Astrocyte (in vitro differentiated cells and primary cell): ENCODE measurements at regions not wholly inside any gene's neighbourhood (a gene's known extent, or its start where the extent isn't known, plus 50 kb on each side); places are given as distances from the start of the nearest gene placed in this dataset.
A peak's percentile ranks its signal among the peaks of the same experiment; 100 is the strongest.

Source experiments
- DNase-seq: peaks from one replicate; pipeline ENCODE4 v3.0.0-alpha.2; 2010; ENCODE audit warnings: low read depth
- FAIRE-seq: peaks from 2 replicates; lab custom pipeline; 2011; peaks lifted over from hg19 to GRCh38; lab: Jason Lieb, UNC
- H2AFZ ChIP-seq: 2 replicates; pipeline ENCODE4 v1.6.0; 2012; ENCODE audit warnings: low read depth, low read length, inconsistent platforms
- H3K27ac ChIP-seq: 2 replicates; pipeline ENCODE4 v1.5.1; 2011; ENCODE audit warnings: low read depth, low read length, inconsistent platforms
- H3K27me3 ChIP-seq: 2 replicates; pipeline ENCODE4 v1.6.0; 2011; ENCODE audit warnings: low read length, inconsistent platforms; ENCODE audit not compliant: insufficient read depth
- H3K36me3 ChIP-seq: 2 replicates; pipeline ENCODE4 v1.5.1; 2011; ENCODE audit warnings: low read length, inconsistent platforms; ENCODE audit not compliant: insufficient read depth
- H3K4me1 ChIP-seq: 2 replicates; pipeline ENCODE4 v1.5.1; 2011; ENCODE audit warnings: low read length, inconsistent platforms; ENCODE audit not compliant: insufficient read depth
- H3K4me2 ChIP-seq: 2 replicates; pipeline ENCODE4 v1.6.0; 2012; ENCODE audit warnings: low read length, inconsistent platforms
- H3K4me3 ChIP-seq: 2 replicates; pipeline ENCODE4 v1.5.1; 2011; ENCODE audit warnings: low read depth, mild to moderate bottlenecking, low read length, inconsistent platforms; ENCODE audit not compliant: insufficient read depth
- H3K79me2 ChIP-seq: 2 replicates; pipeline ENCODE4 v1.6.0; 2012; ENCODE audit warnings: mild to moderate bottlenecking, low read length, inconsistent platforms; ENCODE audit not compliant: insufficient read depth
- H3K9ac ChIP-seq: 2 replicates; pipeline ENCODE4 v1.6.0; 2012; ENCODE audit warnings: mild to moderate bottlenecking, low read length, inconsistent platforms
- H3K9me3 ChIP-seq: 2 replicates; pipeline ENCODE4 v1.5.1; 2012; ENCODE audit warnings: low read depth, mild to moderate bottlenecking, low read length, inconsistent platforms; ENCODE audit not compliant: insufficient read depth
- H4K20me1 ChIP-seq: 2 replicates; pipeline ENCODE4 v1.6.0; 2012; ENCODE audit warnings: low read length, inconsistent platforms; ENCODE audit not compliant: insufficient read depth
- H3K27ac Mint-ChIP-seq: one replicate; pipeline ENCODE4 v1.8.0; 2021; ENCODE audit warnings: mild to moderate bottlenecking, mixed read lengths; ENCODE audit not compliant: unreplicated experiment
- H3K27me3 Mint-ChIP-seq: one replicate; pipeline ENCODE4 v1.8.0; 2021; ENCODE audit warnings: low read depth, mixed read lengths; ENCODE audit not compliant: unreplicated experiment
- H3K36me3 Mint-ChIP-seq: one replicate; pipeline ENCODE4 v1.8.0; 2021; ENCODE audit warnings: low read depth, mixed read lengths; ENCODE audit not compliant: unreplicated experiment
- H3K4me1 Mint-ChIP-seq: one replicate; pipeline ENCODE4 v1.8.0; 2021; ENCODE audit warnings: low read depth, mixed read lengths; ENCODE audit not compliant: unreplicated experiment
- H3K4me3 Mint-ChIP-seq: one replicate; pipeline ENCODE4 v1.8.0; 2021; ENCODE audit warnings: mild to moderate bottlenecking, moderate library complexity, mixed read lengths; ENCODE audit not compliant: unreplicated experiment
- H3K9me3 Mint-ChIP-seq: one replicate; pipeline ENCODE4 v1.8.0; 2021; ENCODE audit warnings: mild to moderate bottlenecking, mixed read lengths; ENCODE audit not compliant: unreplicated experiment
- EZH2 ChIP-seq: IDR thresholded peaks from 2 replicates; pipeline ENCODE4 v1.6.1; 2012; ENCODE audit warnings: mild to moderate bottlenecking, low read length, inconsistent platforms; ENCODE audit not compliant: insufficient read depth
- TF ChIP-seq, protein P1 (sequence below): IDR thresholded peaks from 2 replicates; pipeline ENCODE4 v1.5.1; 2011; ENCODE audit warnings: low read depth, mild to moderate bottlenecking, inconsistent platforms, low read length, moderate library complexity; ENCODE audit not compliant: insufficient read depth

DNA sequence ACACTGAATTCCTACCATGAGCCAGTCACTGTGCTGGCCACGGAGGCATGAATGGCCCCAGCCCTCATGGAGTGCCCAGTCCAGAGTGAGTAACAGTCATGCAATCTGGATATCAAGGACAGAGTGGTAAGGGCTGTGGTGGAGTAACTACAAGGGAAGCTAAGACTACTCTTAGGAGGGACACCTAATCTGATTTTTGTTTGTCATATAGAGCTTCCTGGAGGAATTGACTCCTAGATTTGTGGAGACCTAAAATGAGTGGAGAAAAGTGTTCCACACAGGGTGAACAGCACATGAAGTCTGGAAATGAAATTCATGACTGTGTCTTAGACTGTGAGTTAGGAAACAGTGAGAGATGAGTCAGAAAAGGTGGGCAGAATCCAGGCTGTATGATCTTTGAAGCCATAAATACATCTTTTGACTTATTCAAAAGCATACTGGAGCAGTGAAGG, 219.9 kb downstream of the NFKBIZ start:
- no peaks in the 10 kb centered on the region for H3K36me3 Mint-ChIP-seq
- Histone ChIP-seq H3K4me1 (peaks cover 8% of the 10 kb centered on the region), H3K4me2 (peak overlapping the region; percentile 21), H3K36me3 (no peaks in the 10 kb centered on the region), H4K20me1 (no peaks in the 10 kb centered on the region), H3K27me3 (no peaks in the 10 kb centered on the region), H3K79me2 (no peaks in the 10 kb centered on the region), H3K9me3 (no peaks in the 10 kb centered on the region), H2AFZ (peak overlapping the region; percentile 35), H3K27ac (no peak overlapping the region), H3K4me3 (no peak overlapping the region), H3K9ac (no peak overlapping the region)
- peaks cover 9% of the 10 kb centered on the region for H3K4me1 Mint-ChIP-seq
- DNase-seq (peak; percentile 79), FAIRE-seq (peak; percentile 39)
- H3K4me3 Mint-ChIP-seq: no peak overlapping the region
- H3K27ac Mint-ChIP-seq: no peak overlapping the region
- TF ChIP-seq, protein P1, sequence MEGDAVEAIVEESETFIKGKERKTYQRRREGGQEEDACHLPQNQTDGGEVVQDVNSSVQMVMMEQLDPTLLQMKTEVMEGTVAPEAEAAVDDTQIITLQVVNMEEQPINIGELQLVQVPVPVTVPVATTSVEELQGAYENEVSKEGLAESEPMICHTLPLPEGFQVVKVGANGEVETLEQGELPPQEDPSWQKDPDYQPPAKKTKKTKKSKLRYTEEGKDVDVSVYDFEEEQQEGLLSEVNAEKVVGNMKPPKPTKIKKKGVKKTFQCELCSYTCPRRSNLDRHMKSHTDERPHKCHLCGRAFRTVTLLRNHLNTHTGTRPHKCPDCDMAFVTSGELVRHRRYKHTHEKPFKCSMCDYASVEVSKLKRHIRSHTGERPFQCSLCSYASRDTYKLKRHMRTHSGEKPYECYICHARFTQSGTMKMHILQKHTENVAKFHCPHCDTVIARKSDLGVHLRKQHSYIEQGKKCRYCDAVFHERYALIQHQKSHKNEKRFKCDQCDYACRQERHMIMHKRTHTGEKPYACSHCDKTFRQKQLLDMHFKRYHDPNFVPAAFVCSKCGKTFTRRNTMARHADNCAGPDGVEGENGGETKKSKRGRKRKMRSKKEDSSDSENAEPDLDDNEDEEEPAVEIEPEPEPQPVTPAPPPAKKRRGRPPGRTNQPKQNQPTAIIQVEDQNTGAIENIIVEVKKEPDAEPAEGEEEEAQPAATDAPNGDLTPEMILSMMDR: no peak
- TF ChIP-seq EZH2: no peak
- no peaks in the 10 kb centered on the region for H3K27me3 Mint-ChIP-seq
- H3K9me3 Mint-ChIP-seq: no peaks in the 10 kb centered on the region

DNA sequence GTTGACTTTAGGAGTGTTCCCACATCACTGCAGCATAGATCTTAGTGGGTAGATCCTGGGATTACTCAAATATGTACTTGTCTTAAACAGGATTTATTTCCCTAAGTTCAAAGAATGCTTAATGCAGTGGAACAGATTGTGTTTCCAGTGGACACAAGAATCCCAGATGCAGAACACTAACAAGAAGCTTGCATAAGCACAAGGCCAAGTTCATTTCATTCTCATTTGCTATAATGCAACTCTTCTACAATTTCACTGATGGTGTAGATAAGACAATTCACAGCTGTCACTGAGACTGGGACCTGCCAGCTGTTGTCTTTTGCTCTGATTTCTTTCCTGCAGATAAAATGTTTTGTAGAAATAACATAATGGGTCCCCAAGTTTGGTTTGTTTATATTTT, 225.6 kb downstream of the NFKBIZ start:
- no peaks in the 10 kb centered on the region for H3K27me3 Mint-ChIP-seq
- H3K9me3 Mint-ChIP-seq: peaks cover 1% of the 10 kb centered on the region
- Histone ChIP-seq H3K4me3 (no peak overlapping the region), H3K9ac (no peak overlapping the region), H3K27me3 (no peaks in the 10 kb centered on the region), H3K9me3 (no peaks in the 10 kb centered on the region), H3K4me2 (no peak overlapping the region), H3K4me1 (no peaks in the 10 kb centered on the region), H3K79me2 (no peaks in the 10 kb centered on the region), H3K36me3 (no peaks in the 10 kb centered on the region), H2AFZ (no peak overlapping the region), H3K27ac (no peak overlapping the region), H4K20me1 (no peaks in the 10 kb centered on the region)
- H3K4me3 Mint-ChIP-seq: no peak overlapping the region
- no peak for DNase-seq
- no peaks in the 10 kb centered on the region for H3K36me3 Mint-ChIP-seq
- no peaks in the 10 kb centered on the region for H3K4me1 Mint-ChIP-seq
- TF ChIP-seq, protein P1: no peak
- TF ChIP-seq EZH2: no peak
- FAIRE-seq: no peak
- no peak overlapping the region for H3K27ac Mint-ChIP-seq

DNA sequence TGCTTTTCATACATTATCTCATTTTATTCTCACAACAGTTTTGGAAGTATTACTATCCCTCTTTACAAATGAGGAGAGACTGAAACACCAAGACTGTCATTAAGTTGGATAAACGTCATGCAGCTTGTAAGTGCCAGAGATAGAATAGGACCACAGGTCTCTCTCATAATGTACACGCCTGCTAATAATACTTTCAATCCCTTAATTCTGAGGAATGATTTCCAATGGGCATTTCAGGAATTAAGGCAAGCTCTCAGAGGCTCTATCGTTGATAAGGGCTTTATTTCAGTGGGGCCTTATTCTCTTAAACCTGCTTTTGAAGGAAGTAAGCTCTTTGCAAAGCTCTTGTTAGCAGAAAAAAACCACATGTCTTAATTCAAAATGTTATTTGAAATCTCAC, 229.1 kb downstream of the NFKBIZ start:
- TF ChIP-seq, protein P1: no peak
- no peak for TF ChIP-seq EZH2
- no peaks in the 10 kb centered on the region for H3K79me2 ChIP-seq
- peaks cover 1% of the 10 kb centered on the region for H3K9me3 Mint-ChIP-seq
- H3K36me3 ChIP-seq: no peaks in the 10 kb centered on the region
- H4K20me1 ChIP-seq: no peaks in the 10 kb centered on the region
- no peaks in the 10 kb centered on the region for H3K4me1 ChIP-seq
- H3K9ac ChIP-seq: no peak overlapping the region
- FAIRE-seq (no peak), DNase-seq (no peak)
- H3K27me3 Mint-ChIP-seq: no peaks in the 10 kb centered on the region
- no peak overlapping the region for H2AFZ ChIP-seq
- no peak overlapping the region for H3K27ac Mint-ChIP-seq
- no peaks in the 10 kb centered on the region for H3K4me1 Mint-ChIP-seq
- no peaks in the 10 kb centered on the region for H3K36me3 Mint-ChIP-seq
- H3K4me3 Mint-ChIP-seq: no peak overlapping the region
- H3K9me3 ChIP-seq: no peaks in the 10 kb centered on the region
- no peak overlapping the region for H3K4me3 ChIP-seq
- no peak overlapping the region for H3K4me2 ChIP-seq
- no peak overlapping the region for H3K27ac ChIP-seq
- H3K27me3 ChIP-seq: no peaks in the 10 kb centered on the region
